Endothelial cell (in vitro differentiated cells): ENCODE measurements at regions not wholly inside any gene's neighbourhood (a gene's known extent, or its start where the extent isn't known, plus 50 kb on each side); places are given as distances from the start of the nearest gene placed in this dataset.

ENCODE experiments used
- DNase-seq: peaks from one replicate; pipeline ENCODE4 v3.0.0; 2021; ENCODE audit warnings: low spot score
- H3K27ac Mint-ChIP-seq: one replicate; pipeline ENCODE4 v1.8.0; 2021; ENCODE audit warnings: mixed read lengths, inconsistent platforms; ENCODE audit not compliant: unreplicated experiment
- H3K27me3 Mint-ChIP-seq: one replicate; pipeline ENCODE4 v1.8.0; 2021; ENCODE audit warnings: mild to moderate bottlenecking, moderate library complexity, mixed read lengths, inconsistent platforms; ENCODE audit not compliant: unreplicated experiment
- H3K36me3 Mint-ChIP-seq: one replicate; pipeline ENCODE4 v1.8.0; 2021; ENCODE audit warnings: mild to moderate bottlenecking, low read depth, mixed read lengths, inconsistent platforms; ENCODE audit not compliant: unreplicated experiment
- H3K4me1 Mint-ChIP-seq: one replicate; pipeline ENCODE4 v1.8.0; 2021; ENCODE audit warnings: mild to moderate bottlenecking, mixed read lengths, inconsistent platforms; ENCODE audit not compliant: unreplicated experiment
- H3K4me3 Mint-ChIP-seq: one replicate; pipeline ENCODE4 v1.8.0; 2021; ENCODE audit warnings: mild to moderate bottlenecking, mixed read lengths, inconsistent platforms; ENCODE audit not compliant: unreplicated experiment
- H3K9me3 Mint-ChIP-seq: one replicate; pipeline ENCODE4 v1.8.0; 2021; ENCODE audit warnings: mixed read lengths, inconsistent platforms; ENCODE audit not compliant: unreplicated experiment
- TF ChIP-seq, protein P1 (sequence below): fragments of 200-600 bp; sonication (generic); IDR thresholded peaks from one replicate; pipeline ENCODE4 v1.5.0; 2021; ENCODE audit warnings: antibody characterized with exemption; ENCODE audit not compliant: unreplicated experiment

DNA sequence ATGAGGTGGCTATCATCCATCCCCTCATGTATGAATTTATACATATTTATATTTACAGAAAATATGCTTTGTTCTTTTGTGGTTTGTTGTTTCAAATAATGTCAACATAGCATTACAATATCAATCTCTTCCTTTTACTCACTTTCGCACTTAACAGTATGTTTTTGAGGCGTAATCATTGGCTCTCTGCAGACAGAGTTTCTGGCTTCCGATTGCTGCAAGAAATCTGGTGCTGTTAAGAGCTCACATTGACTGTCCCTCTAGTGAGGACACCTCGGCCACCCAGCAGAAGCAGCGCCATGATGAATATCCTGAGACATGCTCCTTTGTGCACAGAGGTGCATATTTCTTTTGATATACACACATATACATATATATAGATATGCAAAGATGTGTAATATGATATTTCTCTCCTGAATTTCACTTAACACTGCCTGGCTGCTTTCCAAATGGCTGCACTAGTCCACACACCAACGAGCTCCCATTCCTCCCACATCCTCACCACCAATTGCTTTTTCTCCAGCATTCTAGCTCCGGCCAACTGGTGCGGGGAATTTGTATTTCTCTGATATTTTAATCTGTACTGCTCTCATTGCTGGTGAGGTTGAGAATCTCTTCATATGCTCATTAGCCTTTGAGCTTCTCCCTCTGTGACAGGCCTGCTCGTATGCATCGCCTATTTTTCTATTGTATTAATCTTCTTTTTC, 248.4 kb downstream of the SIPA1L2 start:
- Mint-ChIP-seq H3K36me3 (no peaks in the 10 kb centered on the region), H3K4me1 (no peaks in the 10 kb centered on the region), H3K27ac (no peak overlapping the region), H3K9me3 (no peaks in the 10 kb centered on the region), H3K4me3 (no peak overlapping the region), H3K27me3 (peaks cover 6% of the 10 kb centered on the region)
- TF ChIP-seq, protein P1, sequence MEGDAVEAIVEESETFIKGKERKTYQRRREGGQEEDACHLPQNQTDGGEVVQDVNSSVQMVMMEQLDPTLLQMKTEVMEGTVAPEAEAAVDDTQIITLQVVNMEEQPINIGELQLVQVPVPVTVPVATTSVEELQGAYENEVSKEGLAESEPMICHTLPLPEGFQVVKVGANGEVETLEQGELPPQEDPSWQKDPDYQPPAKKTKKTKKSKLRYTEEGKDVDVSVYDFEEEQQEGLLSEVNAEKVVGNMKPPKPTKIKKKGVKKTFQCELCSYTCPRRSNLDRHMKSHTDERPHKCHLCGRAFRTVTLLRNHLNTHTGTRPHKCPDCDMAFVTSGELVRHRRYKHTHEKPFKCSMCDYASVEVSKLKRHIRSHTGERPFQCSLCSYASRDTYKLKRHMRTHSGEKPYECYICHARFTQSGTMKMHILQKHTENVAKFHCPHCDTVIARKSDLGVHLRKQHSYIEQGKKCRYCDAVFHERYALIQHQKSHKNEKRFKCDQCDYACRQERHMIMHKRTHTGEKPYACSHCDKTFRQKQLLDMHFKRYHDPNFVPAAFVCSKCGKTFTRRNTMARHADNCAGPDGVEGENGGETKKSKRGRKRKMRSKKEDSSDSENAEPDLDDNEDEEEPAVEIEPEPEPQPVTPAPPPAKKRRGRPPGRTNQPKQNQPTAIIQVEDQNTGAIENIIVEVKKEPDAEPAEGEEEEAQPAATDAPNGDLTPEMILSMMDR = no peak
- DNase-seq = no peak

DNA sequence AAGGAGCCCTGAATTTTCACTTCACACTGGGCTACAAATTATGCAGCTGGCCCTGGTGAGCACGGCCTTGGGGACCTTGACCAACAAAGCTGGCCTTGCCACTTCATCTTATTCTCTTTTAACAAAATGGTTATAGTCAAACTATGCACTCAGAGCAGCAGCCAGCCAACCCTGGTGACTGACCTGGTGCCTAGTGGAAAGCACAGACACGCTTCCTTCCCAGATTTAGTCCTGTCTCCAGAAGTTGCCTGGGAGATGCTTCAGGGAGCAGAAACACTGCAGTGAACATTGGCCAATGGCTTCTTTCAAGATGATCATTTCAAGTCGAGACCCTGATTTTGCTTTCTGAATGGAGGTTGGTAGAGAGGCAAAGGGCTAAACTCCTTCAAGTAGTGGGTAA, 249.3 kb downstream of the SIPA1L2 start:
- no peak for DNase-seq
- Mint-ChIP-seq H3K36me3 (no peaks in the 10 kb centered on the region), H3K27ac (no peak overlapping the region), H3K27me3 (peaks cover 6% of the 10 kb centered on the region), H3K4me1 (no peaks in the 10 kb centered on the region), H3K4me3 (no peak overlapping the region), H3K9me3 (no peaks in the 10 kb centered on the region)
- TF ChIP-seq, protein P1 = no peak

DNA sequence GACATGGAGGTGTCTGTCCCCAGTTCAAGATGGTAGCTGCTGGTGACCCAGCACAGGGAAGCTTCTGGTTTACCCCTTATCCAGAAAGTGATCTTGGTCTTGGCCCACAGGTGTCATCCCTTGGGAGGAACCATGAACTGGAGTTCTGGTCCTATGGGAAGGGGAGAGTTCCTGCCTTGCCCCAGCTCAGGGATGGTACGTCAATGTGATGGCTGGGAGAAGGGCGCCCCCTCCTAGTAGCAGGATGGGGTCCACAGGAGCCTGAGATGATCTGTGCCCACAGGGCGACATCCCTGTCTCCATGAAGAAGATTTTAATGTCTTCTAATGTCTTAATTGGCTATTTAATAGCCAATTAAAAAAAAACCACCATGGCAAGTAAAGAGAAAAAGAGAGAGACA, 249.8 kb downstream of the SIPA1L2 start:
- no peak for DNase-seq
- TF ChIP-seq, protein P1 = no peak
- H3K4me3 Mint-ChIP-seq = no peak overlapping the region
- no peaks in the 10 kb centered on the region for H3K4me1 Mint-ChIP-seq
- H3K27me3 Mint-ChIP-seq = peaks cover 6% of the 10 kb centered on the region
- H3K9me3 Mint-ChIP-seq = no peaks in the 10 kb centered on the region
- no peaks in the 10 kb centered on the region for H3K36me3 Mint-ChIP-seq
- H3K27ac Mint-ChIP-seq = no peak overlapping the region

DNA sequence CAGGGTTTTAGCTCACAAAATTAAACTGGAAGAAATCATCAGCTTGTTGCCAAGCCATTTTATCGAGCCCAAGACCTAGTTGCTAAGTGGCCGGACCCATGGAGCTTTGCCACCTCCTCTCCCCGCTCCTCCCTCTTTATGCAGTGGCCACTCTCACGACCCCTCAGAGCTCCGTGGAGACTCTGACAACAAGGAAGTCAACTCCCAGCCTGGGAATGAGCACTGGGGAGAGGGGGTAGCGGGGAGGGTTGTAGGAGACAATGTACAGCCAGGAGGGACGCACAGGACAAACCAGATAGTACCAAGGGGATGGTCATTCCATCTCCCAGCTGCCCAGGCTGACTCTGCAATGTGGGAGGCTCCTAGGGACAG, 250.9 kb downstream of the SIPA1L2 start:
- TF ChIP-seq, protein P1 = no peak
- no peak for DNase-seq
- peaks cover under 1% of the 10 kb centered on the region for H3K4me1 Mint-ChIP-seq
- H3K9me3 Mint-ChIP-seq = no peaks in the 10 kb centered on the region
- no peak overlapping the region for H3K4me3 Mint-ChIP-seq
- peaks cover 5% of the 10 kb centered on the region for H3K27me3 Mint-ChIP-seq
- no peak overlapping the region for H3K27ac Mint-ChIP-seq
- no peaks in the 10 kb centered on the region for H3K36me3 Mint-ChIP-seq

DNA sequence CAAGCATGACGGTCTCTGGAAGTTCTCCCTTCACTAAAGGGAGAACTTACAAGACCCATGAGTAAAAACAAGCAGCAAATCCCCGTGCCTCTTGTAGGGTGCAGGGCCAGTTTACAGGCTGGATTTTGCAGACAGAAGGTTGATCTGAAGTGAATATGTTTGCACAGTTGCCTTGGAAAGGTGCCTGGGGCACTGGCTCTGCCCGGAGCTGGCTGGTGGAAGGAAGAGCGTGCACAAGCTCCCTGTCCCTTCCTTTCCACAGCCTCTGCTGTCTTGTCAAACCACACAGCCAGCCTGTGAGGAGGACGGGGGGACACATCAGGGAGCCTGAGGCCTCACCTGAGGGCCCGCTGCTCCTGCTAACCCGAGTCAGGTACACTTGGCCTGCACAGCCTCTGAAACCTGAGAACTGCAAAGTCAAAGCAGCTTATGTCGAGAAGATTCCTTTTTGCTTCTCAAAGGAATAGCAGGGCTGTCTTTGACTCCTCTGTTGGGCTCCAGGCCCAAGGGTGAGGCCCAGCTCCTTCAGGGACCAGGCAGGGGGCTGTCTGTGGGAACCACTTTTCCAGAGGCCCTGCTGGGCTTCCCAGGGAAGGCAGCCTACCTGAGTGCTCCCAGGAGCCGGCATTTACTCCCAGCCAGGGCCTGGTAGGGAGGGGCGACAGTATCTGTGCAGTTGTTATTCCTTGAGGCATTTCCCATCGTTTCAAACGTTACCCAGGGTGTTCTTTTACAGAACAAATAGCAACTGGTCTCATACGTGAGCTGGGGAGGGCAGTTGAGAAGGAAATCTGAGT, 251.5 kb downstream of the SIPA1L2 start:
- Mint-ChIP-seq H3K27me3 (peaks cover 5% of the 10 kb centered on the region), H3K9me3 (peaks cover 3% of the 10 kb centered on the region), H3K4me1 (peaks cover 6% of the 10 kb centered on the region), H3K36me3 (no peaks in the 10 kb centered on the region), H3K27ac (no peak overlapping the region), H3K4me3 (no peak overlapping the region)
- TF ChIP-seq, protein P1 = no peak
- no peak for DNase-seq
